Suppressor macrophage (primary cell): ENCODE measurements at regions not wholly inside any gene's neighbourhood (a gene's known extent, or its start where the extent isn't known, plus 50 kb on each side); places are given as distances from the start of the nearest gene placed in this dataset.
"Not testable (repeated sequence)": the region's sequence is repeated elsewhere in the genome, so short reads cannot be mapped to it uniquely, and the experiment has no call there.

Experiments
- DNase-seq, 4 experiments: peaks; one replicate each; pipeline ENCODE4 v3.0.0-alpha.2; 2020 to 2022

GRCh38 chr10:9175200-9175599 is 1120.7 kb downstream of the GATA3 start:
- no peak for DNase-seq

DNA sequence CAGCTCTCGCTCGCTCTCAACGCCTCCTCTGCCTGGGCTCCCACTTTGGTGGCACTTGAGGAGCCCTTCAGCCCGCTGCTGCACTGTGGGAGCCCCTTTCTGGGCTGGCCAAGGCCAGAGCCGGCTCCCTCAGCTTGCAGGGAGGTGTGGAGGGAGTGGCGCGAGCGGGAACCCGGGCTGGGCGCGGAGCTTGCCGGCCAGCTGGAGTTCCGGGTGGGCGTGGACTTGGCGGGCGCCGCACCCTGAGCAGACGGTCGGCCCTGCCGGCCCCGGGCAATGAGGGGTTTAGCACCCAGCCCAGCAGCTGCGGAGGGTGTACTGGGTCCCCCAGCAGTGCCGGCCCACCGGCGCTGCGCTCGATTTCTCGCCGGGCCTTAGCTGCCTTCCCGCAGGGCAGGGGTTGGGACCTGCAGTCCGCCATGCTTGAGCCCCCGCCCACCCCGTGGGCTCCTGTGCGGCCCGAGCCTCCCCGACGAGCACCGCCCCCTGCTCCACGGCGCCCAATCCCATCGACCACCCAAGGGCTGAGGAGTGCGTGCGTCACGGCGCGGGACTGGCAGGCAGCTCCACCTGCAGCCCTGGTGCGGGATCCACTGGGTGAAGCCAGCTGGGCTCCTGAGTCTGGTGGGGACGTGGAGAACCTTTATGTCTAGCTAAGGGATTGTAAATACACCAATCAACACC is 1128.9 kb downstream of the GATA3 start:
- not testable (repeated sequence) for DNase-seq

- no peak for DNase-seq
These were observed 1133.7 kb downstream of the GATA3 start for GRCh38 chr10:9188022-9188810.

DNA sequence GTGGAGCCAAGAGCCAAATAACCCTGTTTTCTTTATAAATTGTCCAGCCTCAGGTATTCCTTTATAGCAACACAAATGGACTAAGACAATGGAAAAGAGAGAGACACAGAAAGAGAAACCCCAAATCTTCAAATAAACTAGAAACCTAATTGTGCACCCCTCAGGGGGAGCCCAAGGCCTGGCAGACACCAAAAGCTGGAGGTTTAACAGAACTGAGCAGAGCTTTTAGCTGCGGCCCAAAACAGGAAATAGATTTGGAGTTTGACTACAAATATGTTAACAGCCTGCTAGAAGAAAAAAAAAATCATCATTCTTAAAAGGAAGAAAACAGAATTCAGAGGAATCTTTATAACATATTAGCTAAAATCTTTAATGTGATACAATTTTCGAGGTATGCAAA is 1135.0 kb downstream of the GATA3 start:
- no peak for DNase-seq

DNA sequence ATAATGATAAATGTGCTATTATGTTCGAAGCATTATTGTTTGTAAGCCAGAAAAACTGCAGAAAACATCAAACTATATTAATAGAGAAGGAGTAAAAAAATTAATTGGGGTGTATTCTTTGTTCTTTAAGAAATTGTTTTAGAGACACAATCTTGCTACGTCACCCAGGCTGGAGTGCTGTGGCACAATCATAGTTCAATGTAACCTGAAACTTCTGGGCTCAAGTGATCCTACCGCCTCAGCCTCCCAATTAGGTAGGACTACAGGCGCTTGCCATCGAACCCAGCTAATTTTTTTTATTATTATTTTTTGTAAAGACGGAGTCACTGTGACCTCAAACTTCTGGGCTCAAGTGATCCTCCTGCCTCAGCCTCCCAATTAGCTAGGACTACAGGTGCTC is 1138.6 kb downstream of the GATA3 start:
- DNase-seq = no peak

DNA sequence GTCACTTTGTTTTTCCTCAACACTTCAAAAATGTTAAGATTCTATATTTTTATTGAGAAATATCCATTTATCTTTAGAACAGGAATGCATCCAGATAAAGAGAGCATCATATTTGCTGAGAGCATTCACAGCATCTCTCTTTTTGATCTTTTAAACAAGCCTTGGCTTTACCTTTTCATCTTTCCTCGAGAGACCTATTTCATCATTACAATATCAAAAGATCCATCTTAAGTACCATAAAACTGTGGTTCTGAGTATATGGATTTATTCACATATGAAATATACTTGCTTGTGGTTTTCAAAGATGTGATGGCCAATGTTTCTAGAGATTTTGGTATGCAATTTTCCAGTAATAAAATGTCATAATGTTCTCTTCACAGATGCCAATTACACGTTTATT is 1140.9 kb downstream of the GATA3 start:
- DNase-seq = no peak

DNA sequence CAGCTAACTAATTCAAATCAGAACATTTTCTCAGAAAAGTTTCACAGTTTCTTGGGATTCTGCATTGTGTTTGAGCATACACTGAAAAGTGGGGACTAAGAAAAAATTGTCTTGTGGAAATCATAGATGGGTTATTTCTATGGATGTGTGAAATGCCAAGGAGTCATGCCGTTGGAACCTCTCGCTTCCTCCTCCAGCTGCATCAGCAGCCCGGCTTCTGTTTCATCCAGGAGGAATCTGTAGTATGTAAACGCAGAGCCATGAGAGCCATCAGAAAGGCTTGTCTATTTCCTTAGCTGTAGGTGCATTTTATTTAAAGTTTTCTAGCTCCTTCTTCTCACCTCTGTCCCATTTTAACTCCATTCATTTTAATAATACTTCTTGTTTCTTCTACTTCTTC is 1144.1 kb downstream of the GATA3 start:
- DNase-seq = no peak

GRCh38 chr10:9205558-9205957 is 1151.1 kb downstream of the GATA3 start:
- no peak for DNase-seq

DNA sequence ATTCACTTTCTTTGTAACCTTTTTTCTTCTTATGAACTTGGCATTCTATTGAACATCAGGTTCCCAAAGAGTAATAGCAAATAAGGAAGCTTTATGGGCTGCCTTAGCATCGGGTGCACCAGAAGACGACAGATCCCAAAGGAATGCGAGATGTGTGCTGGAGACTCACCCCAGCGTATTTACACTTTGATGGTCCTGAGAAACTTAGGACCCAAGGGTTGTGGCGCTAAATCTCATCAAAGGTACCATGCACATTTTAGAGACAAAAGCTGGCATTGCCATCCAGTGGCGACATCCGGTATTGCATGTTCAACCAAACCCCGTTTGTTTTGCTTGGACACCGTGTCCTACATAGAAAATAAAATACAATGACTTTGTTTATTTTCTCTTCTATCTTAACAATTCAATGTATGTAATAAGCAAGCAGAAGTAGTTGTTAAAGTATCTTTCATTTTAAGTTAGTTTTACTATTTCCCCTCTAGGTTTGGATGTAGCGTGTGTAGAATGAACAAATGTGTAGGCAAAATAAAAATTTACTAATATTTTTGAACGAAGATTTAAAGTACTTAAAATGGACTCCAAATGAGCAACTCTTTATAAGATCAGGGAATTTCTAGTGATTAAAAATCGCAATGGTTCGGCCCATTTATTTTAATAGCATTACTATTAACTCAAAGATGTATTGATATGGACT is 1154.8 kb downstream of the GATA3 start:
- DNase-seq = peak; percentile 52 to 74 (median 68)

GRCh38 chr10:9211228-9211627 is 1156.7 kb downstream of the GATA3 start:
- DNase-seq = no peak

- DNase-seq = no peak
These were observed 1160.1 kb downstream of the GATA3 start for GRCh38 chr10:9214618-9215017.

DNA sequence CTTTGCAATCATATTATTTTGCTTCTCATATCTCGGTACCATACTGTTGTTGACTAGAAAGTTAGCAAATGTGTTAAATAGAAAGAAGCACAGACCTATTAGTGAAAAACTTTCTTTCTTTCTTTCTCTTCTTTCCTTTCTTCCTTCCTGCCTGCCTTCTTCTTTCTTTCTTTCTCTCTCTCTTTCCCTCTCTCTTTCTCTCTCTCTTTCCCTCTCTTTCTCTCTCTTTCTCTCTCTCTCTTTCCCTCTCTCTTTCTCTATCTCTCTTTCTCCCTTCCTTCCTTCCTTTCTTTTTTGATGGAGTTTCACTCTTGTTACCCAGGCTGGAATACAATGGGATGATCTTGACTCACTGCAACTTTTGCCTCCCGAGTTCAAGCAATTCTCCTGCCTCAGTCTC is 1160.6 kb downstream of the GATA3 start:
- DNase-seq = no peak

DNA sequence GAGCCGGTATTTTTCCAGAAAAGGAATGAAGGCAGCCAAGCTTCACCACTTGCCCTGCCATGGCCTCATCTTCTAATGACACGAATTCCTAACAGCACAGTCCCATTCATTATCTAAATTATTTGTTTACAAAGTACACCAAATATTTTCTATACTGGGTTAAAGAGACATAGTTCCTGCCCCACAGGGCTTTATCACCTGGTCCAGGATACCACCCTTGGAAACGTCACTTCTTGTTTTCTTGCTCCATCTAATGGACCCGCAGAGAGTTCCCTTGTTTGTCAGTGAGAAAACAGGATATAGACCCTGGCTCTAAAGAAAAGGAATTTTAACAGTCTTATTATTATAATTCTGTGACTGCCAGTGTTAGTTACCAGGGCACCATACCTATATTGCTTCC is 1165.4 kb downstream of the GATA3 start:
- no peak for DNase-seq

DNA sequence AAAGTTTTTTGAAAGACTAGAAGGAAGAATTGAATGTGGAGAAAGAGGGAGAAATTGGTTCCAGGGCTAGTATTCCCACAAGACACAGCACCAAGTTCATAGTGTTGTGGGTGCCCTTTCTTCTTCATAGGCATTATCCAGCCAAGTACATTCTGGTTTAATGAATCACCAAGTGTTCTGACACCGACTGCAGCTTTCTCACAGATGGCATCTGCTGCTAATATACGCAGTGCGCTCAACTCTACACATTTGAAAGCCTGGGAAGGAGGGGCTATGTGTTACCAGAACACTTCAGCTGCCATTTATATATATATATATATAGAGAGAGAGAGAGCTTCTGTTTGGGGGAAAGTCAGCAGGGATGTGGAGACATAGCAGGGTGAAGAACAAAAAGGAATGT is 1168.4 kb downstream of the GATA3 start:
- no peak for DNase-seq

GRCh38 chr10:9227679-9228365 is 1173.3 kb downstream of the GATA3 start:
- no peak for DNase-seq

DNA sequence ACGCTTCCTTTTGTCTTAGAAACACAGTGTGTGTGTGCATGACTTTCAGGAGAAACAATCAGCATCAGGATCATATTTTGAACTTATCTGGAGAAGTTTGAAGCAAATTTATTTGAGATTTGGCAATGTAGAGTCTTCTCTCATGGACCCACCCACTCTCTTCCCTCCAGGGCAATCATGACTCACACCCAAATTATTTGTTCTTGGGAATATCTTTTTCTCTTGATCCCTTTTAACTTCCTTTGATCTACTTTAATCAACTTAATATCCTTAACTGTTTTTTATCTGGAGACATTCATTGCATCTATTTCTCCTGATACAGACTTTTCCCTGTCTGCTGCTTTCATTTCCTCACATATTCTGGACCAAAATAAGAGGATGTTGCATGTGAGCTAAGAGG is 1174.3 kb downstream of the GATA3 start:
- no peak for DNase-seq

GRCh38 chr10:9229702-9230244 is 1175.3 kb downstream of the GATA3 start:
- no peak for DNase-seq

DNA sequence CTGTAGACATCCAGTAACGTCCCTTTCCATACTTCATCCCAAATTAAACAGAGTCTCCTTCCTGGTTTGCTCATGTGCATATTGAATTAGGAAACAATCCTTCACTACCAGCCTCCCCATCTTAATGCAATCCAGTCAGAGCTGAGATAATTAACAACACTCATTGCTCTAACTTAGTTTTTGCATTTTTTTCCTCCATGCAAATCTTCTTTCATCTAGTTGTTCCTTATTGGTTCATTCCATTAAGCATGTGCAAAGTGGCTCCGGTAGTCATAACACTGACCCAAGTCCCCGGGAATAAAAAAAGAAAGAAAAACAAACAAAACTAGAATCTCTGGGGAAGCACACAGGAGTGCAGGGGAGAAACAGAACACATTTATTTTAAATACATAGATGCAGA is 1176.1 kb downstream of the GATA3 start:
- DNase-seq = no peak

- no peak for DNase-seq
These were observed 1179.7 kb downstream of the GATA3 start for GRCh38 chr10:9234191-9234590.

GRCh38 chr10:9238041-9238440 is 1183.6 kb downstream of the GATA3 start:
- DNase-seq = no peak

DNA sequence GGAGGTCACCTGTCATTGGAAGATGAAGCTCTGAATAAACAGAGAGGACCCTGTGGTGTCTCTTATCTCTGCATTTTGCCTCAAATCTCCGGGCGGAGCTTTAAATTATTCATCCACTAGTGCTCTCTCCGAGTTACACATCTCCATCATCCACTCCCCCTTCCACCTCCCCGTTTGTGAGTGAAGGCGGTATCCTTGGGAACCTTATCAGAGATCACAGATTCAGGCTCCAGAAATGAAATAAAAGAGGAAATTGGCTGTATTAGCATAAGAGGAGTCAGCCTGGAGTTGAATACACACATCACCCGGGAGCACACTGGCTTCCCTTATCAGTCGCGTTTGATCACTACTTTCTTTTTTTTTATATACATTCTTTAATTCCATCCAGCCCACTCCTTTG is 1184.8 kb downstream of the GATA3 start:
- no peak for DNase-seq

- no peak for DNase-seq
These were observed 1189.5 kb downstream of the GATA3 start for GRCh38 chr10:9243941-9244411.

DNA sequence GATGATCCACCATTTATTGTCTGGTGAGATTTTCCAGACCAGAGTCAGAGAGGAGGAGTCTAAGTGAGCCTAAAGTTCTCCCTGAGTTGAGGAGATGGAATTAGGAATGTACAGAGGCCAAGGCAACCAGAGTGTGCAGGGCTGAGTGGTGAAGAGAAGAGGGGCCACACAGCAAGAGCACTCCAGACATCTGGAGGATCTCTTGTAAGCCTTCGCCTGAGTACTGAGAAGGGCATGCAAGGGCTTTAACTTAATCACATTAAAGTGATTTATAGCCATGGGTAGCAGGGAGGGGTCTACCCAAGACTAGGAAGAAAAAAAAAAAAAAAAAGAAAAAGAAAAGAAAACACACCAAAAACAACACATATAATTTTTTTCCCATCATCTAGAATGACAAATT is 1190.4 kb downstream of the GATA3 start:
- DNase-seq = no peak
